ENCODE measurements at regions not wholly inside any gene's neighbourhood (a gene's known extent, or its start where the extent isn't known, plus 50 kb on each side); places are given as distances from the start of the nearest gene placed in this dataset.

- Histone ChIP-seq H3K4me3 (ENCODE audit: low read depth, low read length) (no peak overlapping the region), H3K27me3 (ENCODE audit: insufficient read depth, low read length) (no peaks in the 10 kb centered on the region), H3K27ac (ENCODE audit: low read depth, low read length) (no peak overlapping the region), H3K36me3 (ENCODE audit: insufficient read depth, low read length) (no peaks in the 10 kb centered on the region), H2AFZ (ENCODE audit: low read length, unreplicated experiment) (no peak overlapping the region), H3K79me2 (ENCODE audit: control insufficient read depth, insufficient read depth, low read length, unreplicated experiment) (no peaks in the 10 kb centered on the region), H3K4me1 (ENCODE audit: control insufficient read depth, insufficient read depth, low read length, unreplicated experiment) (no peaks in the 10 kb centered on the region)
These were observed 470.3 kb downstream of the ZNF608 start for GRCh38 chr5:124276166-124276565.

DNA sequence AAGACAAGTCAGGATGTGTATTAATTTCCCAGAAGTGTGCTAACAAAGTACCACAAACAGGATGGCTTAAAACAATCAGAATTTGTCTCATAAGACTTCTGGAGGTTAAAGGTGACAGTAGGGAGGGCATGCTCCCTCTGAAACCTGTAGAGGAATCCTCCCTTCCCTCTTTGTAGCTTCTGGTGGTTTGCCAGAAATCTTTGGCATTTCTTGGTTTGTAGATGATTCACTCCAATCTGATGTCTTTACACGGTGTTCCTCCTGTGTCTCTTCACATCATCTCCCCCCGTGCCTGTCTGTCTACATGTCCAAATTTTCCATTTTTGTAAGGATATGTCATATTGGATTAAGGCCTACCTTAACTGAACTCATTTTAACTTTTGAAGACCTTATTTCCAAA is 471.5 kb downstream of the ZNF608 start:
- H3K4me3 ChIP-seq (ENCODE audit: low read depth, low read length), result no peak overlapping the region
- H3K27ac ChIP-seq (ENCODE audit: low read depth, low read length), result no peak overlapping the region
- no peaks in the 10 kb centered on the region for H3K4me1 ChIP-seq (ENCODE audit: control insufficient read depth, insufficient read depth, low read length, unreplicated experiment)
- H2AFZ ChIP-seq (ENCODE audit: low read length, unreplicated experiment), result no peak overlapping the region
- H3K27me3 ChIP-seq (ENCODE audit: insufficient read depth, low read length), result no peaks in the 10 kb centered on the region
- no peaks in the 10 kb centered on the region for H3K36me3 ChIP-seq (ENCODE audit: insufficient read depth, low read length)
- no peaks in the 10 kb centered on the region for H3K79me2 ChIP-seq (ENCODE audit: control insufficient read depth, insufficient read depth, low read length, unreplicated experiment)

GRCh38 chr5:124264499-124264898 is 481.9 kb downstream of the ZNF608 start:
- Histone ChIP-seq H3K27me3 (ENCODE audit: insufficient read depth, low read length) (0 out of 2 replicates have a peak, but pooled peaks cover 5% of the 10 kb centered on the region), H3K4me3 (ENCODE audit: low read depth, low read length) (no peak overlapping the region), H3K27ac (ENCODE audit: low read depth, low read length) (no peak overlapping the region), H3K36me3 (ENCODE audit: insufficient read depth, low read length) (no peaks in the 10 kb centered on the region), H2AFZ (ENCODE audit: low read length, unreplicated experiment) (no peak overlapping the region), H3K79me2 (ENCODE audit: control insufficient read depth, insufficient read depth, low read length, unreplicated experiment) (no peaks in the 10 kb centered on the region), H3K4me1 (ENCODE audit: control insufficient read depth, insufficient read depth, low read length, unreplicated experiment) (no peaks in the 10 kb centered on the region)

DNA sequence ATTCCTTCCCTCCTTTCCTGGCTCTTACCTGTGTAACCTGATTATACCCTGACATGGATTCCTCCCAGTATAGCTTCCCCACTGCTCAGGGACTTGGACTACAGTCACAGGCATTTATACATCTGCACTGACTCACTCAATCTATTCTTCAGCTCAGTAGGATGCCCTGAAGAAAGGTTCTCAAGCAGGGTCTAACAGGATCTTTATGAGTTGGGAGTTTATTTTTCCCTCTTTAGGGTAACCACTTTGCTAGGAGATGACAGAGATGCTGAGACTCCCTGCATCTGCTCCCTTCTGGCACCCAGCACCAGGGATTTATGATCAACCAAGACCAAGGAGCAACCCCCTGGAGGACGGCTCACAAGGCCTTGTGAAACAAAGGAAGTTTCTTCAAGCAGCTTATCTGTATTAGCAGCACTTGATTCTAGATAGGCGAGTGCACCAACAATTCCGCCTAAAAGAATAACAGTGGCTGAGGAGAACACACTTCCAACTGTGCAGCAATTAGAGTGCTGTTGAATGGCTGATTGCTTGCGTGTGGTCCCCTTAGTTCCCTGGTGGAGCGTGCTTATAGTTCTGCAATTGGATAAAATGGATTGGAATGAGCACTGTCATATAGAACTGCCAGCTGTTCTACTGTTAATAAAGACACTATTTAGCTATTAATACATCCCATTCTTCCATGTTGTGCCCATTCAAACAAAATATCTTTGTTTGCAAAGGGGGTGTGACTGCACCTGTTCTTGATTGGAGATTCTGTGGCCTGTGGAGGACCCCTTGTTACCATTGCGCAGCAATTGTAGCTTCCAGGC is 482.6 kb downstream of the ZNF608 start:
- H3K79me2 ChIP-seq (ENCODE audit: control insufficient read depth, insufficient read depth, low read length, unreplicated experiment), result no peaks in the 10 kb centered on the region
- no peaks in the 10 kb centered on the region for H3K36me3 ChIP-seq (ENCODE audit: insufficient read depth, low read length)
- no peak overlapping the region for H3K4me3 ChIP-seq (ENCODE audit: low read depth, low read length)
- H3K27ac ChIP-seq (ENCODE audit: low read depth, low read length), result no peak overlapping the region
- 0 out of 2 replicates have a peak, but pooled peaks cover 5% of the 10 kb centered on the region for H3K27me3 ChIP-seq (ENCODE audit: insufficient read depth, low read length)
- no peaks in the 10 kb centered on the region for H3K4me1 ChIP-seq (ENCODE audit: control insufficient read depth, insufficient read depth, low read length, unreplicated experiment)
- no peak overlapping the region for H2AFZ ChIP-seq (ENCODE audit: low read length, unreplicated experiment)

DNA sequence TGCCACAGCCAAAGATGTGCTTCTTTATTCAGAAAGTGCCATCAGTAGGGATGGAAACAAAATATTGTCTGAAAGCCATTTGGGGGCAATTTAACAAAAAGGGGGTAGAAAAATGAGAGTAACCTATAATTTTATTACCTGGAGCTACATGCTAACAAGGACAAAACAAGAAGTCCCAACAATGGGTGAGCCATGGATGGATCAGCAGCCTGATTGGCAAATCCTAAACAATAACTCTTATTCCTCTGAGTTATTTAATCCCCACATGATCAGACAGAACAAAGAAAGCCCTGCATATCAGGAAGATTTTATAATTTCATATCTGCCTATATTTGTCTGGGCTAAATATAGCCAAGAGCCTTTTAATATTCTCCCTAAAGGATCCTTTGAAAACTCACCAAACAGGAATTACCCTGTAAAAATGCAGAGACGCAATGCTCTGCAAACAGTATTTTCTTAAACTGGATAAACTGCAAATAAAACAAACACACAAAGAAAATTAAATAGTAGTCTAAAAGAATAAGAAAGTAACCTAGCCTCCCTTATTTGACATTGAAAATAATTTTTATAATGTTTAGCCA is 483.4 kb downstream of the ZNF608 start:
- H3K4me1 ChIP-seq (ENCODE audit: control insufficient read depth, insufficient read depth, low read length, unreplicated experiment), result no peaks in the 10 kb centered on the region
- H3K36me3 ChIP-seq (ENCODE audit: insufficient read depth, low read length), result no peaks in the 10 kb centered on the region
- 0 out of 2 replicates have a peak, but pooled peaks cover 5% of the 10 kb centered on the region for H3K27me3 ChIP-seq (ENCODE audit: insufficient read depth, low read length)
- no peak overlapping the region for H2AFZ ChIP-seq (ENCODE audit: low read length, unreplicated experiment)
- no peaks in the 10 kb centered on the region for H3K79me2 ChIP-seq (ENCODE audit: control insufficient read depth, insufficient read depth, low read length, unreplicated experiment)
- H3K27ac ChIP-seq (ENCODE audit: low read depth, low read length), result no peak overlapping the region
- H3K4me3 ChIP-seq (ENCODE audit: low read depth, low read length), result no peak overlapping the region

DNA sequence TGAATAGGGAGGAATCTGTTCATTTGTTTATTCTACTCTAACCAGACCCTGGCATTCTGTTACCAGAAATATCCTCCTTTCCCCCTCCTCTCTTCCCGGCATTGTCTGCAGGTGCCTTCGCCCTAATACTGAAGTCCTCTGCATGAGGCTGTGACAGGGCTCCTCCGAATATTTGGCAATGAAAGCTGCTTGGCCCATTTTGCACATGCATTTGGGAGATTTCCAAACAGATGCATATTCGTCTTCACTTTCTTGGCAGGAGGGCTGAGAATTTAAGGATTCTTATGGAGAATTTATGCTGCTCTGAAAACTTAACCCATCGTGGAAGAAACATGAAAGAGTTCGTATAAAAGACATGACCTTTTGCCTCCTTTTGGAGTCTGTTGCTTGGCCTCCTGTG is 484.0 kb downstream of the ZNF608 start:
- Histone ChIP-seq H3K27ac (ENCODE audit: low read depth, low read length) (no peak overlapping the region), H3K27me3 (ENCODE audit: insufficient read depth, low read length) (0 out of 2 replicates have a peak, but pooled peaks cover 5% of the 10 kb centered on the region), H3K79me2 (ENCODE audit: control insufficient read depth, insufficient read depth, low read length, unreplicated experiment) (no peaks in the 10 kb centered on the region), H3K36me3 (ENCODE audit: insufficient read depth, low read length) (no peaks in the 10 kb centered on the region), H2AFZ (ENCODE audit: low read length, unreplicated experiment) (no peak overlapping the region), H3K4me3 (ENCODE audit: low read depth, low read length) (no peak overlapping the region), H3K4me1 (ENCODE audit: control insufficient read depth, insufficient read depth, low read length, unreplicated experiment) (no peaks in the 10 kb centered on the region)

GRCh38 chr5:124261848-124262247 is 484.6 kb downstream of the ZNF608 start:
- Histone ChIP-seq H3K4me3 (ENCODE audit: low read depth, low read length) (no peak overlapping the region), H3K27ac (ENCODE audit: low read depth, low read length) (no peak overlapping the region), H3K27me3 (ENCODE audit: insufficient read depth, low read length) (0 out of 2 replicates have a peak, but pooled peaks cover 5% of the 10 kb centered on the region), H3K4me1 (ENCODE audit: control insufficient read depth, insufficient read depth, low read length, unreplicated experiment) (no peaks in the 10 kb centered on the region), H3K79me2 (ENCODE audit: control insufficient read depth, insufficient read depth, low read length, unreplicated experiment) (no peaks in the 10 kb centered on the region), H2AFZ (ENCODE audit: low read length, unreplicated experiment) (no peak overlapping the region), H3K36me3 (ENCODE audit: insufficient read depth, low read length) (no peaks in the 10 kb centered on the region)

GRCh38 chr5:124260921-124261515 is 485.4 kb downstream of the ZNF608 start:
- H3K4me3 ChIP-seq (ENCODE audit: low read depth, low read length), result no peak overlapping the region
- H2AFZ ChIP-seq (ENCODE audit: low read length, unreplicated experiment), result no peak overlapping the region
- H3K27ac ChIP-seq (ENCODE audit: low read depth, low read length), result no peak overlapping the region
- H3K27me3 ChIP-seq (ENCODE audit: insufficient read depth, low read length), result 0 out of 2 replicates have a peak, but pooled peaks cover 5% of the 10 kb centered on the region
- H3K36me3 ChIP-seq (ENCODE audit: insufficient read depth, low read length), result no peaks in the 10 kb centered on the region
- no peaks in the 10 kb centered on the region for H3K4me1 ChIP-seq (ENCODE audit: control insufficient read depth, insufficient read depth, low read length, unreplicated experiment)
- no peaks in the 10 kb centered on the region for H3K79me2 ChIP-seq (ENCODE audit: control insufficient read depth, insufficient read depth, low read length, unreplicated experiment)

DNA sequence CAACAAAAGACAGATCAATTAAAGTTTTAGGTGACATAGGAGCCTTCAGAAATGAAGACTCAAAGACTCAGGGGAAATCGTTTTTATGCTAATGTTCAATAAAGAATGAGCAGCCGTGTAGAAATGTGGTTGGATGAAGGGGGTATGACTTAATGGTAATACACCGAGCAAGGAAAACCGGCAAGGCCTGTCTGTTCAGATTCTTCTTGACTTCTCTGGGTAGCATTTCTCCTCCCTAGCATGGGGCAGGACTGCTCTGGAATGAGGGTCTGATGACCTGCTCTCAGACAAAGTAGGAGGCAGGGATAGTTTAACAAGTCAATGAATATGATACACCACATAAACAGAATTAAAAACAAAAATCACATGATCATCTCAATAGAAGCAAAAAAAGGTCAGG is 487.4 kb downstream of the ZNF608 start:
- H3K79me2 ChIP-seq (ENCODE audit: control insufficient read depth, insufficient read depth, low read length, unreplicated experiment), result no peaks in the 10 kb centered on the region
- no peaks in the 10 kb centered on the region for H3K4me1 ChIP-seq (ENCODE audit: control insufficient read depth, insufficient read depth, low read length, unreplicated experiment)
- no peak overlapping the region for H3K27ac ChIP-seq (ENCODE audit: low read depth, low read length)
- no peak overlapping the region for H3K4me3 ChIP-seq (ENCODE audit: low read depth, low read length)
- no peaks in the 10 kb centered on the region for H3K36me3 ChIP-seq (ENCODE audit: insufficient read depth, low read length)
- 0 out of 2 replicates have a peak, but pooled peaks cover 5% of the 10 kb centered on the region for H3K27me3 ChIP-seq (ENCODE audit: insufficient read depth, low read length)
- H2AFZ ChIP-seq (ENCODE audit: low read length, unreplicated experiment), result no peak overlapping the region

DNA sequence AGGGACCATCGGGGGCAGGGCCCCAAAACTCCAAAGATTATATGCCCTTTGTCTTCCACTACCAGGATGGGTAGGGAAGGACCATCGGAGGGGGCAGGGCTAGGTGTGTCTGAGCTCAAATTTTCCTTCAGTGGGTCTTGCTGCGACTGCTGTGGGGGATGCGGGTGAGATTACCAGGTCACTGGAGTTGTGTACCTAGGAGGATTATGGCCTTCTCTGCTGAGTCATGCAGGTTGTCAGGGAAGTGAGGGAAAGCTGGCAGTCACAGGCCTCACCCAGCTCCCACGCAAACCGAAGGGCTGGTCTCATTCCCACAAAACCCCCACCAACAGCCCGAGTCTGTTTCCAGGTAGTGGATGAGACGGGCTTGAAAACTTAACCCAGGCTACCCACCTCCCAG is 489.4 kb downstream of the ZNF608 start:
- Histone ChIP-seq H3K79me2 (ENCODE audit: control insufficient read depth, insufficient read depth, low read length, unreplicated experiment) (no peaks in the 10 kb centered on the region), H3K27me3 (ENCODE audit: insufficient read depth, low read length) (0 out of 2 replicates have a peak, but pooled peaks cover 5% of the 10 kb centered on the region), H3K4me1 (ENCODE audit: control insufficient read depth, insufficient read depth, low read length, unreplicated experiment) (no peaks in the 10 kb centered on the region), H3K36me3 (ENCODE audit: insufficient read depth, low read length) (no peaks in the 10 kb centered on the region), H2AFZ (ENCODE audit: low read length, unreplicated experiment) (no peak overlapping the region), H3K4me3 (ENCODE audit: low read depth, low read length) (no peak overlapping the region), H3K27ac (ENCODE audit: low read depth, low read length) (no peak overlapping the region)

Data from ACC112 (cell line).